HG02588 (cell line): ENCODE measurements at regions not wholly inside any gene's neighbourhood (a gene's known extent, or its start where the extent isn't known, plus 50 kb on each side); places are given as distances from the start of the nearest gene placed in this dataset.

Source experiments
- ATAC-seq: cut with Tn5 transposase; IDR thresholded peaks from one replicate; pipeline ENCODE4 v1.9.1; 2021; ENCODE audit warnings: mild to moderate bottlenecking, moderate library complexity; ENCODE audit not compliant: unreplicated experiment

DNA sequence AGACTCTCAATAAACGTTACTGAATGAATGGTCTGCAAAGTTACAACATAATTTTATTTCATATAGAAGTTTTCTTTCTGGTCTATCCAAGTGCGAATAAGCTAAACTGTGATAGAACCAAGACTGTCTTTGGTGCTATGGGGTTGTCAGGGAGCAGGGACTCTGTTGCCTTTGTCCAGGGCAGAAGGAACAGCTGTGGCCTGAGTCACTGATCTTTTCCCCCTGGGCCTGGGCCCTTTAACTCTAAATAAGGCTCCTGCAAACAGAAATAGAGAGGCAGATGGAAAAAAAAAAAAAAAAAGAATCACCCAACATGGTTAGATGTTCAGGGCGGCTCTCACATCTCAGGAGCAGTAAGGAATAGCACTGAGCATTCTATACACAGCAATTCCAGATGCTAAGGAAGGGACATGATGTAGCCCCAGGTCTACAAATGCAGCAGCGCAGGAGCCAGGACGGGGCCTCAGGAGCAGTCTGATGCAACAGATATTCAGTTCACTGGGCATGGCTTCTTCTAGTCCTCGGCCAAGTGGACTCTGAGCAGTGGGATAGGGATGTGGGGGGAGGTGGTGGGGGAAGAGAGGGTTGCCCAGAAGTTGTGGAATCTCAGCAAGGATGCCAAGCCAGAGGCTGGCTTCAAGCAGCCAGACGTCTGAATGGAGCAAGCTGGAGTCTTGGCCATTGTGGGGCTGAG, 247.1 kb upstream of the SIX2 start:
- ATAC-seq, result no peak

GRCh38 chr2:45255563-45255962, 246.3 kb upstream of the SIX2 start:
- ATAC-seq, result no peak

DNA sequence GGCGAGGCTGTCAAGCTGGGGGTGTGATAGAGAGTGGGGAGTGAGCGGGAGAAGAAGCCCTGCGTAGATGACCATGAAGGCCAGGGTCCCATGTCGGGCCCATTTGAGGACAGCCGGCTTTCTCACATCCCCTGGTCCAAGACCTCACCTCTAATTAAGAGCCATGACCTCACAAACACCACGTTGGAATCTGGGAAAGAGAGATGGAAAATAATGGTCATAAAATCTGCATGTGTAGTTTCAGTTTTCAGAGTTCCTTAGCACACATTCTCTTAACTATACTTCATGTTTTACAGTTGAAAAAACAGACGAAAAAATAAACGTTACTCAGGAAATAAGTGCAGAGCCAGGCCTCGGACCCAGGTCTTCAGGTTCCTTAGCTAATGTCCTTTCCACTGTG, 244.8 kb upstream of the SIX2 start:
- no peak for ATAC-seq

DNA sequence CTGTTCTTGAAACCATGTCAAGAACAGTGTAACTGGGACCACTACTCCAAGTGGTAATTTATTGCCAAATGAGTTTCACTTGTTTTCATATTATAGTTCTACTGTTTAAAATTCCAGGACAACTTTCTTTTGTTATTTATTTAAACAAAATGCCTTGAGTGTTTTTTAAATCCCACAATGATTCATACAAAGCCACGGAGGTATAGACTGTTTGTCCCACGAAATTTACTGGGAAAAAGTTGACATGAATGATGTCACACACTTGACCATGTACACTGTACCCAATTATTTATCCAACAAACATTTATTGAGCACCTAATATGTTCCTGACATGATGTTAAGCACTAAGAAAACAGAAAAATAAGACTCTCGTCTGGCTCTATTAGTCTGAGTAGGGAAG, 243.9 kb upstream of the SIX2 start:
- no peak for ATAC-seq

DNA sequence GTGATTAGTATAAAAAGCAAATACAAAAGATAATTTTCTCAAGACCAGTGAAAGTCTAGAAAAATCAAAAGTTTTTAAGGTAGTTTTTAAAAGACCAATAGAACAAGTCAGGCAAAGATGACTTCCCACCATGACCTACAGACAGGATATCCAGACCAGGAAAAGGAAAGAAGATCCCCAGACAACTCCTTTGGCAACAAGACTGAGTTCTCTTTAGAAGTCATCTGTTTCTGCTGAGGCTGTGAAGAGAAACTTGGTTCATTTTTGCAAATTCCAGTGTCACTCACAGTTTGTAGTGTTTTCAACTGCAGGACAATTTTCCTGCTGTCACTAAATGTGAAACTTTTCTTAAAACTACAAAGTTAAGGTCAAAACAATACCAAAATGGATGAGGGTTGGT, 240.9 kb upstream of the SIX2 start:
- no peak for ATAC-seq

GRCh38 chr2:45248214-45248613, 239.0 kb upstream of the SIX2 start:
- ATAC-seq, result no peak

- ATAC-seq, result no peak
These were observed 235.7 kb upstream of the SIX2 start for GRCh38 chr2:45244928-45245327.

DNA sequence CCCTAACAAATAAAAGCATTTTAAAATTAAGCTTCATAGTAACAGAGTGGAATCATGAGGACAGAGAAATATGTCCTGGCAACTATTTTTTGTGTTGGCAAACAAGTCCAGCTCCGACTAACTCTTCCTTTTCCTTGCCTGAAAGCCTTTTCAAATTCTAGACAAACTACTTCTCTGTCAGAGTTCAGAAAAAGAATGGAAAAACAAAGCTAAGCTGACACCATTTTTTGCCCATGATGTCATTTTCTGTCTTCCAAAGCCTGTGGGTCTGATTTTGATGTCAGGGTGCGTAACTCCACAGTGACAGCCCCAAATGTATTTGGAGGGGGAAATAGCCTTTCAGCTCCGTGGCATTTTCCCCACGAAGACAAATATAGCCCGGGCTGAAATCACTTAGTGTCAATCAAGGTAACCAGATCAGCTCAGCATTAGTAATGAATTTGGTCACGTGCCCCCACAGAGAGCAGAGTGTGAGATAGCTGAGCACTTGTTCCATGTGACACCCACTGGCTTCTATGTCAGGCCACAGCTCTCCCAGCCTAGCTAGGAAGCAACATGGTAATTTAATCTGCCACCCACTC, 233.0 kb upstream of the SIX2 start:
- ATAC-seq, result no peak

DNA sequence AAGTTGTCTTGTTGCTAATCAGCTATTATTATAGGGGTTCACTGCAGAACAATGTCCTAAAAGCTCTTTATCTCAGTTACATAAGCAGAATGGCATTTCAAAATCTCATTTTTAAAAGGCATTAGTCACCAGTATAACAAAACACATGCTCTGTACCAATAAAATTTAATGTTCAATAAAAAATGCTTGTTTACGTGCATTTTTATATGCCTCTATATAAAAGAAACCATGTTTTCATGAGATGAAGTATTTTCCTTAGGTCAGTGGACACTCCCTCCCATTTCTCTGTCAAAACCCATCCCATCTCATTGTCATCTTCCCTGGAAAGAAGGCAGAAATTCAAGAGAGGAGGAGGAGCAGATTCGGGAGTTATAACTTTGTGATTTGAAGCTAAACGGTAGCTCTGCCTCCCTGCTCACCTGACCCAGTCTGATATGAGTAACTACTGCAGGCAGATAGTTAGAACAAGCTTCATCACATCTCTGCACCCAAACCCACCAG, 231.9 kb upstream of the SIX2 start:
- no peak for ATAC-seq

DNA sequence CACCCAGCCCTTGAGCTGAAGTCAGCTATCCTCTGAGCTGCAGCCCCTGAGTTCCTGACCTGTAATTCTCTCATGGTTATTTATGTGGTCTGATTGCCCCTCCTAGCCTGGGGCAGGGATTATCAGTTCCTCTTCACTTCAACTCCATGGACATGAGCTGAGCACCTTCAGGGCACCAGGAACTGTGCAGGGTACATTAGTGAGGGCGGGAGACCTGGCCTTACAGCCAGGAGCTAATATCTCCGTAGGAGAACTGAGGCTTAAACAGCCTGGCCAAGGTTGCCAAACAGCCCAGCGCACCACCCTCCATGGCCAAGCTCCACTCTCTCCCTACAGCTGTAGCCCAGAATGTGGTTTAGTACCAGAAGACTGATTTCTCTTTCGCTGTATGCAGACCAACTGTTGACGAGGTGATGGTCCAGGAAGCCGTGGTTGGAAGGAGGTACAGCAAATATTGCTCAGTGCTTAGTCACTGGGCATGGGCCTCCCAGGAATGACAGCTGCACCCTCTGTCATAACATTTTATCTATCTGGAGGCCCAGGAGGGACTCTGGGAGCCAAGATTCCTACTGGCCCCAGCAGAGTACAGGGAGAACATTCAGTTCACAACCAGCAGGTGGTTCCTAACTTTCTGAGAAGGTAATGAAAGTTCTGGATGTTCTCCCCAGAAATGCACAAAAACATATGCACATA, 228.7 kb upstream of the SIX2 start:
- ATAC-seq, result no peak

- ATAC-seq, result no peak
These were observed 227.9 kb upstream of the SIX2 start for GRCh38 chr2:45237128-45237527.

- no peak for ATAC-seq
These were observed 227.0 kb upstream of the SIX2 start for GRCh38 chr2:45236268-45236667.

- no peak for ATAC-seq
These were observed 224.0 kb upstream of the SIX2 start for GRCh38 chr2:45233301-45233700.

DNA sequence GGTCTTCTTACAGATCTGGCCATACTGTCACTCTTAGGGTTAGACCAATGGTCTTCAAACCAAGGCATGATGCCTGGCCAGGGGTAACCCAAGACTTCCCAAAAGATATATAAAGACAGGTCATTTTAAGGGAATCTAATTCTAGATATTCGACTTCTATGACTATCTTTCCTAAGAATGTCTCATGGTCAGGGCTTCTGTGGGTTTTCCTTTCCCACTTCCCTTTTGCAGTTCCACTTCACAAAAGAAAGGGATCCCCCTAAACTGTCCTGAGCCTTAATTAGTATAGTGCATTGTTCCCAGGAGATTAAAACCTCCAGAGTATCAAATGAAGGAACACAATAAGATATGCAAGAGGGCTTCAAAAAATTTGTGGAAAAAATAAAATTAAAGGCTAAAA, 223.6 kb upstream of the SIX2 start:
- no peak for ATAC-seq

GRCh38 chr2:45229411-45229810, 220.2 kb upstream of the SIX2 start:
- ATAC-seq, result no peak

DNA sequence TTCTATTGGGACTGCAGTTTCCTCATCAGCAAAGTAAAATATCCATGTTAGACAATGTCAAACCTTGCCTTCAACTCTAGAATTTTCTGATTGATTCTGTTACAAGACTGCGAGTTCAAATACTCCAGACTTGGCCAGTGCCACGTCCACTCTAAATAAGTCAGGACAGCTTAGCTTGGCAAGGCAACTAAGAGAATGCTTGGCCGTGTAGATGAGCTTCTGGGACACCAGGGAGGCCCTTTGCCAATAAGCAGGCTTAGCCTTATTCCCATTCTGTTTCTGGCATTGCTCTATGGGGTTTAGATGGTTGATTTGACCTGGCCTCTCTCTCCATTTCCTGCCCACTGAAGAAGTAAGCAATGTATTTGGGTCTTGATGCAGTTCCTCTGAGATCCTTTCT, 218.1 kb upstream of the SIX2 start:
- ATAC-seq, result no peak

DNA sequence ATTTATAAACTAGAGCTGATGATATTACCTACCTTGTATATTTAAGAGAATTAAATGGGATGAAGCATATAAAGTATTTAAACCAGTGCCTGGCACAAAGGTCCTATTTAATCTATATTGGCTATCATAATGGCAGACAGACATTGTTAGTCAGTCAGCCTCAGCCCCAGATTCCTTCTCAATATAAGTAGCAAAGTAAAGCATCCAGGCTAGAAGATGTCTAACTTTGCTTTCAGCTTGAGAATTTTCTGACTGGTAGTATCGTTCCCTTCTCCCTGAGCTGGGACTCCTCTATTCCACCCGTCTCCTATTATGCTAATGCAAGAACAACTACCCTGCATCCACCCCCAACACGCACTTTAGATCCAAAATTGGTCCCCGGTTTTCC, 215.7 kb upstream of the SIX2 start:
- ATAC-seq, result no peak

GRCh38 chr2:45224321-45224992, 215.2 kb upstream of the SIX2 start:
- ATAC-seq, result no peak

DNA sequence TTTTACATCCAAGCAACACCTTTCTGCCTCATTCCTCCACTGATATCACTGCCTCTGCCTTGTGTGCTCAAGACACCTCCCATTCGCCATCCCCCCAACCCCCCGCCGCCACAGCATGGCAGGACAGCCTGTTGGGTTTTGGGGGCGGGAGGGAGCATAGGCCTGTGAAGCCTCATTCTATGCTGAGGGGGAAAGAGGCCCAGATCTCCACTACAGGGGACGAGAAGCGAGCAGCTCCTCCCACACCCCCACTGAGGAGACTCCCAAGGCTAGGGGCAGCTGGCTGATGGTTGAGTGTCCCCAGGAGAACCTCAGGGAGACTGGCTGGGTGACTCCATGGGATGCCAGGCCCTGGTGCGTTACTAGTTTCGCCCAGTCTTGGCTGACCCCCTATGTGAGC, 214.3 kb upstream of the SIX2 start:
- ATAC-seq, result no peak

- ATAC-seq, result no peak
These were observed 211.0 kb upstream of the SIX2 start for GRCh38 chr2:45220227-45220626.

DNA sequence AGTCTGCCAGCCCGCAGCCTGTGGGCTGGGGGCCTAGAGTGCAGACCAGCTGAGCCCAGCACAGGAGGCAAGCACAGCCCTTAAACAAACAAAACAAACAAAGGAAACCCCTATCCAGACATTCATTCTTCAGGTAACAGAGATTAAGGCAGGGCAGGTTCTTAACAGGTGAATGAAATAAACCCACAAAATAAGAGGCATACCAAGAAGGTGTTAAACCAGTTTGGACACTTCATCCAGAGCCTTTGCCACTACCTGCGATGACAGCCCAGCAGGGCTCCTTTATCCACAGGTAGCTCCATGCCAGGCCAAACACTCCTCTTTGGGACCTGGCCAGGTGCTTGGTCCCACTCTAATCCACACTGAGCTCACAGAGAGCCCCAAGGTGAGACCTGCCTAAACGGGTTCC, 209.7 kb upstream of the SIX2 start:
- ATAC-seq, result no peak

- no peak for ATAC-seq
These were observed 209.0 kb upstream of the SIX2 start for GRCh38 chr2:45218297-45218696.
